ENCODE measurements at regions not wholly inside any gene's neighbourhood (a gene's known extent, or its start where the extent isn't known, plus 50 kb on each side); places are given as distances from the start of the nearest gene placed in this dataset.

- no peak for DNase-seq
Measured at GRCh38 chr3:115332998-115333397, 185.9 kb upstream of the ZBTB20 start.

GRCh38 chr3:115336836-115337235 lies 189.7 kb upstream of the ZBTB20 start:
- DNase-seq, result no peak

- no peak for DNase-seq
Measured at GRCh38 chr3:115340586-115340985, 193.5 kb upstream of the ZBTB20 start.

- no peak for DNase-seq
Measured at GRCh38 chr3:115341208-115341607, 194.1 kb upstream of the ZBTB20 start.

GRCh38 chr3:115347737-115348136 lies 200.6 kb upstream of the ZBTB20 start:
- no peak for DNase-seq

DNA sequence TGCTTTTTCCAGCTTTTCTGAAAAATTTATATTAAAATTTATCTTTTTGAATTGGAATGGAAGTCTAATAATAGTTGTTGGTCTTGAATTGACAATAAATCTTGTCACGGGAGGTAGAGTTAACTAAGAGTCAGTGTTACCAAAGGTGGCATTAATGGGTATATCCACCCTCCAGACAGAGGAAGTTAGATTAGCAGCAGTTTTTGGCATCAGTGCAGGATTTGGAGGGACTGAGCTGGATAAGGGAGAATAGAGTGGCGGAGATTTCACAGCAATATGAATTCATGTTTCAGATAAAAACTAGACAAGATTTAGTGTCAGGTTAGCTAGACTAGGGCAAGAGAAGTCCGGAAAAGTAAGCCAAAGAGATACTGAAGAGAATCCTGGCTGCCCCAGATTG lies 201.3 kb upstream of the ZBTB20 start:
- no peak for DNase-seq

- DNase-seq, result no peak
Measured at GRCh38 chr3:115348951-115349745, 202.1 kb upstream of the ZBTB20 start.

DNA sequence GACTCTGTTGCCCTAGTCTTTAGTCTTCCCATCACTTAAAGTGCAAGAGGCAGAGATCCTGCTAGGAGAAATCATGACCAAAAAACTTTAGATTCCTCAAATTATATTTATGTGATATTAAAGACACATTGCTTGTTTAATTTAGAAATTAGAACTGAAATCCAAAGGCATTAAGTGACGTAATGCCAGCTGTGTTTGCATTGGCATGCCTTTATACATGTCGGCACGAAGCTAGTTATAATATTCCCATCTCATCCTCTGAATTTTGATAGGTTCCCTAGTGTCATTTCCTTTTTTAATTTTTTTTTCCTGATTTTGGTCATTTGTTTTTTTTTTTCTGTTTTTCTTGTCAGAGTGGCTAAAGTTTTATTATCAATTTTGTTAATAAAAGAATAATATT lies 203.5 kb upstream of the ZBTB20 start:
- DNase-seq, result no peak

DNA sequence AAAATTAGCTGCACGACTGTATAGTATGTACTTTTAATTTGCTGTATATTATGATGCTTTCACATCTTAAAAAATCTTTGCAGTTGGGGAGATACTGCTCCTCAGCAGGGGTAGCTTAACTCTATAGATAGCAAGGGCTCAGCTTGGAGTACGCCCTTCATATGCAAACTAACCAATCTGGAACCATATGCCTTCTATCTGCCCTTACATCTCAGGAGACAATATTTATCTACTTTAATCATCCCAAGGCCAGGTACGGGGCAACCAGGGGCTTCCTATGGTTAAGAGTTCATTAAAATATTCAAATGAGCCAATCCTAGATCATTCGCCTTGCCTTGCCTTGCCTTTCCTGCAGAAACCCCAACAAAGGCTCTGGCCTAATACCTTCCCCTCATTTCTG lies 204.1 kb upstream of the ZBTB20 start:
- no peak for DNase-seq

- DNase-seq, result no peak
Measured at GRCh38 chr3:115354010-115354409, 206.9 kb upstream of the ZBTB20 start.

- no peak for DNase-seq
Measured at GRCh38 chr3:115357456-115357855, 210.4 kb upstream of the ZBTB20 start.

- DNase-seq, result no peak
Measured at GRCh38 chr3:115359536-115359935, 212.4 kb upstream of the ZBTB20 start.

DNA sequence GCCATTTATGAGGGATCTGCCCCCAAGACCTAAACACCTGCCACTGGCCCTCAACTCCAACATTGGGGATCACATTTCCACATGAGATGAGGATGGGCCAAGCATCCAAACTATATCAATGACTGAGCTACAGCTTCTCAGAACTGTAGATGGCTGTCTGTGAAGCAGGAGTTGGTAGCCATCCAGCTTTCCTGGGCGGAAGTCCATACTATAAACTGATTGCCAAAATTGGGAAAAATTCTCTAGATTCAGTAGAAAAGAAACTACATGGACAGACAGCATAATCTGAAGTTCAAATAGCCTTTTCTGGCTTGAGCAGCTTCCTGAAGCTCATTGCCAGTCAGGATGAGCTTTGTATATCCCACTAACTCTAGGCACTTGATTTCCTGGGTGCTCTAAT lies 214.7 kb upstream of the ZBTB20 start:
- no peak for DNase-seq

DNA sequence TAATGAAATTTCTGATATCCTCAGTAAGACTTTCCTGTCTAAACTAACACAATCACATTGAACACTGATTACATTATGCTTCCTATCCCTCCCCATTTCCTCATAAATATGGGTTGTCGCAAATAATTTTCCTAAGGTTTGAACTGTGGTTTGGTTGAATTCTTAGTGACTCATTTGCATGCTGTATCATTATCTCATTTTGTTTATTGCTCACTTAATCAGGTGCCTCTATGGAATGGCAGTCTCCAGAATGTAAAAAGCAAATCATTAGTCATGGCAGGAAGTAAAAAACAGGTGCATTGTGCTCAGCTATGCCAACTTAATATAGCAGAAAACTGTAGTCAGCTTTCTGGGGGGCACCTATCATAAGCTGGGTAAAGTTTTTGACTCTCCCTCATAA lies 216.0 kb upstream of the ZBTB20 start:
- DNase-seq, result no peak

DNA sequence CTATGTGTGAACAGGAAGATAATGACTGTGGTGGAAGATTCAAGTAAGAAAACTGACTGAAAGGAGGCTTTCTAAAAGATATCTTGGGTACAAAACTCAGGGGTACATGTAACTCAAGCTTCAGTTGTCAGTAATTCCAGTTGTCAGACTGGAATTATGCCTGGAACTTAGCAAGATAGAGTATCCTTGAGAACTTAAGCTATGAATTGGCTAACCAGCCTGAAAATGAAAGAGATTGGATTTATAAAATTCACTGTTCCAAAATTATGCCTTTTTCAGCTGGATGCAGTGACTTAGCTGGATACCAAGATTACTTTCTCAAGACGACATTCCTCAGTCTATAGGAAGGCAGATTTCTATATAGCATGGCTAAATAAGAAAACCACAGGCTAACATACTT lies 221.9 kb upstream of the ZBTB20 start:
- DNase-seq, result no peak

DNA sequence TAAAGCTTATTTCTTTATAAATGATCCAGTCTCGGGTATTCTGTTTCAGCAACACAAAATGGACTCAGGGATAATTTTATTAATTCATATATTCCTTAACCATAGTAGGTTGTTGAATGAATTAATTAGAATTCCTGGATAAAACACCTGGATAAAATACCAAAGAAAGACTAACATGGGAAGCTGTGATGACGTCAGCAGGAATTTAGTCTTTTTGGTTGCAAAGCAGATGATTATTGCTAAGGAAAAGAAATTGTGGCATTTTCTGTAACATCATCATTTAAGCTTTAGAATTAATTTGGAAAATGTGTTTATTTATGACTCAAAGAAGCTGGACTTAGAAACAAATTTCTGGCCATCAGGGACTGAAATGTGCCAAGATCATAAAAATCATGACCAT lies 228.3 kb upstream of the ZBTB20 start:
- DNase-seq, result no peak

DNA sequence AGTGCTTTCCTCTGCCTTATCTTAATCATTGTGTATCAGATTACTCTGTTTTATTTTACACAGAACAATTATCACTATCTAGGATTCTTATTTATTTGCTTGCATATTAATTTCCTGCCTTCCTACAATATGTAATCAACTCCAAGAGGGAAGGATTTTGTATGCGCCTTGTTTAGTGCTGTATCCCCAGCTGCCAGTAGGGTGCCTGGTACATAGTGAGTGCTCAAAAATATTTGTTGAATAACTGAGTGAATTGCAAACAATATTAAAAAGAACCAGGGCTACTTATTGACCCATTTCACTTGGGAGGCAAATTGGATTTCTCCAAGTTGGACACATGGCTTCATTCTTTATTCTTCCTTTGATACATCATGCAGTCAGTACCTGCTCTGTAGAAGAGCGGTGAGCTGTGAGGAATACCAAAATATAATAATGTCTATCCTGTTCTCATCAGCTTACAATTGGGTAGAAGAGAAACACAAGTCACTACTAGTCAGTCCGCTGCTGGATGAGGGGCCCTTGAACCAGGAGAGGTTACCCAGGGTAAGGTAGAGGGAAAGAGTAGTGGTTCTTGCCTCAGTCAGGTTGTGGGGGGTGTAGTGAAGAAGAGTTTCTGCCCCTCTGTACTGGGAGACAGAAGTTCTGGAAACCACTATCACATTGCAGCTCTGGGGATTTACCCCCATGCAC lies 233.9 kb upstream of the ZBTB20 start:
- DNase-seq, result no peak

- no peak for DNase-seq
Measured at GRCh38 chr3:115381573-115381912, 234.5 kb upstream of the ZBTB20 start.

- DNase-seq, result no peak
Measured at GRCh38 chr3:115381931-115382330, 234.8 kb upstream of the ZBTB20 start.

DNA sequence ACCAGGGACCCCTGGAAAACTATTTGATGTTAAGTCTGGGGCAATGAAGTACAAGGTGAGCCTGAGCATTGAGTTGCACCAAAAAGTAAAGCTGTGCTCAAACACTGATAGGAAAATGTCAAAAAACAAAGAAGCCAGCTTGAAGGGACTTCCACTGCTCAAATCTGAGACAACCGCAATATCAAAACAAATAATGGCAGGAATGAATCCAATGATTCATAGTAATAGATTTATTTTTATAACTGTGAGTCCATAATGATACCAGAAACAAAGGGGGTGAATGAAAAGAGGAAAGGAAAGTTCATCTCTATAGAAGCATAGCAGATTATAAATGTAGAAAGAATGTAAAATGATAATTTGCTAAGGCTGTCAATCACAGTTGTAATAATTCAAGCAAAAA lies 237.3 kb upstream of the ZBTB20 start:
- DNase-seq, result no peak

GRCh38 chr3:115385774-115386730 lies 237.3 kb upstream of the GAP43 start:
- DNase-seq, result peak; percentile 100

GRCh38 chr3:115388166-115388565 lies 235.1 kb upstream of the GAP43 start:
- no peak for DNase-seq

DNA sequence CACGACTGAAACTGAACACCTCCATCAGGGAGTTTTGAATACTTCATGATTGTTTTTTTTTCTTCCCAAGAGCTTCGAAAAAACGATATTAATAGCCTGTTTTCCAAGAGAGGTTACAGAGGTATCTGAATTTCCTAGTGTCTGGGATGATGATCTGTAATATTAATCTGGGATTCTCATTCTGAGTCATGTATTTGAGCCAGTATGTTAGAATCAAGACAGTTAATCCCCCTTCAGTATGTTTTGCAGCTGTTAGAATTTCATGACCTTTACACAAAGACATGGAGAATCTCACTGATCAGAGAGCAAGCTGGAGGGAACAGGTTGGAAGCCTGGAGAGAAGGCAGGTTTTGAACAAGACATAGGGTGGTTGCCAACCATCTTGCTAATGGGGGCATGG lies 234.5 kb upstream of the GAP43 start:
- peak; percentile 65 for DNase-seq

DNA sequence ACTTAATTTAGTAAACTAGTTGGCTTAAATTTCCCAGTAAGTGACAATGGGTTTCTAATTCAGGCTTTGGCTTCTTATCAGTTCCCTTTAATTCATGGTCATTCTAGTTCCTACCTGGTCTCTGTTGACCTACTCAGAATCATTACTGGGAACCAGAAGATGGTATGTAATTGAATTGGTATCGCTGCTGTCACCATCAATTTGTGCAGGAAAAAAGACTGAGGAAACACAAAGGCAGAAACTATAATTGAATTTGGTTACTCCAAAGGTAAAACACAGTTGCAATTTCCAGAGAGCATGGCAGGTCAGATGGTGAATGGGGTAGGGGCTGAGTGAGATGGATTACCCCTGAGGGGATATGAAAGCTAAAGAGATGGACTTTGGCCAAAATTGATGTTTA lies 226.5 kb upstream of the GAP43 start:
- no peak for DNase-seq
